Chondrocyte (in vitro differentiated cells): ENCODE measurements at regions not wholly inside any gene's neighbourhood (a gene's known extent, or its start where the extent isn't known, plus 50 kb on each side); places are given as distances from the start of the nearest gene placed in this dataset.
A peak's percentile ranks its signal among the peaks of the same experiment; 100 is the strongest.

Source experiments
- DNase-seq: peaks from one replicate; pipeline ENCODE4 v3.0.0; 2021; ENCODE audit warnings: mixed read lengths, low spot score
- H3K27ac Mint-ChIP-seq: one replicate; pipeline ENCODE4 v1.8.0; 2021; ENCODE audit warnings: mild to moderate bottlenecking, moderate library complexity, mixed read lengths; ENCODE audit not compliant: unreplicated experiment
- H3K27me3 Mint-ChIP-seq: 2 replicates; pipeline ENCODE4 v1.8.0; 2021; ENCODE audit warnings: low read depth, mixed read lengths
- H3K36me3 Mint-ChIP-seq: 2 replicates; pipeline ENCODE4 v1.8.0; 2021; ENCODE audit warnings: low read depth, mixed read lengths
- H3K4me1 Mint-ChIP-seq: 2 replicates; pipeline ENCODE4 v1.8.0; 2021; ENCODE audit warnings: low read depth, mild to moderate bottlenecking, mixed read lengths
- H3K4me3 Mint-ChIP-seq: one replicate; pipeline ENCODE4 v1.8.0; 2021; ENCODE audit warnings: mild to moderate bottlenecking, moderate library complexity, mixed read lengths; ENCODE audit not compliant: unreplicated experiment
- H3K9me3 Mint-ChIP-seq: 2 replicates; pipeline ENCODE4 v1.8.0; 2021; ENCODE audit warnings: low read depth, mixed read lengths
- CTCF ChIP-seq: fragments of 200-600 bp; sonication (generic); IDR thresholded peaks from 2 replicates; pipeline ENCODE4 v1.5.0; 2021; ENCODE audit warnings: antibody characterized with exemption, mild to moderate bottlenecking, moderate library complexity

- peaks cover 31% of the 10 kb centered on the region for H3K27me3 Mint-ChIP-seq
- H3K27ac Mint-ChIP-seq: peak overlapping the region; percentile 3
- DNase-seq: no peak
- H3K9me3 Mint-ChIP-seq: peaks cover 15% of the 10 kb centered on the region
- H3K36me3 Mint-ChIP-seq: peaks cover 7% of the 10 kb centered on the region
- no peak for TF ChIP-seq CTCF
- H3K4me1 Mint-ChIP-seq: peaks cover 16% of the 10 kb centered on the region
- H3K4me3 Mint-ChIP-seq: peak overlapping the region; percentile 8
These were observed 144.7 kb upstream of the IRX3 start for GRCh38 chr16:54431041-54431996.

DNA sequence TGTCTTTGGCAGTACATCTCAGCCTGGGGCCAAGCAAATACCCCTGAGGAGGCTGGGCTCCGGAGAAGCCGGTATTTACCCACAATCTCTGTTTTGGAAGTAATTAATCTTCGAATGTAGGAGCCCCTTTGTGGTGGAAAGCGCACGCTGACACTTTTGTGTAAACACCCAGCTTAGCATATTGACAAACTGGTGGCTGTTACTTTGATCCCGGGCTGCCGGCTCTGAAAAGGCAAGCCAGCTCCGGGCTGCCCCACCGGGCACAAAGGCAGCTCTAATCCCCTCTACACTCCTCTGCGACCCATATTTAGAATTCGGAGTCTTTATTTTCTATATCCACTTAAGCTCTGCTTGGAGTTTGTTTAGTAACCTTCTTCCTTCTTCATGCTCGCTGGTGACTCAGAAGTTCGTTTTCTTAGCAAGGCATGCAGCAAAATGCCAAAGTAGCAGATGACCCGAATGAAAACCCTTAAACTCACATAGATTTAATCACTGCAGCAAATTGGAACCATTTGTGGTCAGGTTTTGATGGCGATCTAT, 144.0 kb upstream of the IRX3 start:
- Mint-ChIP-seq H3K4me1 (peaks cover 16% of the 10 kb centered on the region), H3K9me3 (peaks cover 15% of the 10 kb centered on the region), H3K4me3 (peak overlapping the region; percentile 23), H3K27ac (peak overlapping the region; percentile 3), H3K36me3 (peaks cover 7% of the 10 kb centered on the region), H3K27me3 (peaks cover 35% of the 10 kb centered on the region)
- no peak for DNase-seq
- TF ChIP-seq CTCF: no peak

DNA sequence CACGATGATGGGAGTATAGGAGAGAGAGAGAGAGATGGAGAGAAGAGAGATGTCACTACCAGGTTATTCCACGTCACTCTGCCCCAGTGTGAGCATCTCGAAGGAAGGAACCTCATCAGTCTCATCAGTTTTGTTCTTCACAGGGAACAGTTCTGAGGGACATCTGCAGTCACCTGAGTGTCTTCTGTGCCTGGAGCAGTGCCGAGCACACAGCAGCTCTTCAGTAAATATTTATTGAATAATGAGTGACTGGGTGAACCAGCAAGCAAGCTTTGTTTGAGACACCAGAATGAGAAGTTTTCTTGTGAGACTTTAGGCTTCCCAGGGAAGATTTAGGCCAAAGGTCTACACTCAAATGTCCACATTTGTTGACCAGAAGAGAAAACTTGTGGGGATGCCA, 142.4 kb upstream of the IRX3 start:
- H3K27me3 Mint-ChIP-seq: peaks cover 40% of the 10 kb centered on the region
- H3K27ac Mint-ChIP-seq: no peak overlapping the region
- peaks cover 8% of the 10 kb centered on the region for H3K9me3 Mint-ChIP-seq
- peaks cover 4% of the 10 kb centered on the region for H3K36me3 Mint-ChIP-seq
- H3K4me1 Mint-ChIP-seq: peaks cover 16% of the 10 kb centered on the region
- DNase-seq: no peak
- no peak for TF ChIP-seq CTCF
- no peak overlapping the region for H3K4me3 Mint-ChIP-seq

GRCh38 chr16:54426553-54426849, 139.9 kb upstream of the IRX3 start:
- Mint-ChIP-seq H3K9me3 (peaks cover 8% of the 10 kb centered on the region), H3K27ac (no peak overlapping the region), H3K4me1 (peaks cover 15% of the 10 kb centered on the region), H3K27me3 (peaks cover 35% of the 10 kb centered on the region), H3K4me3 (no peak overlapping the region), H3K36me3 (peaks cover 4% of the 10 kb centered on the region)
- no peak for TF ChIP-seq CTCF
- no peak for DNase-seq

DNA sequence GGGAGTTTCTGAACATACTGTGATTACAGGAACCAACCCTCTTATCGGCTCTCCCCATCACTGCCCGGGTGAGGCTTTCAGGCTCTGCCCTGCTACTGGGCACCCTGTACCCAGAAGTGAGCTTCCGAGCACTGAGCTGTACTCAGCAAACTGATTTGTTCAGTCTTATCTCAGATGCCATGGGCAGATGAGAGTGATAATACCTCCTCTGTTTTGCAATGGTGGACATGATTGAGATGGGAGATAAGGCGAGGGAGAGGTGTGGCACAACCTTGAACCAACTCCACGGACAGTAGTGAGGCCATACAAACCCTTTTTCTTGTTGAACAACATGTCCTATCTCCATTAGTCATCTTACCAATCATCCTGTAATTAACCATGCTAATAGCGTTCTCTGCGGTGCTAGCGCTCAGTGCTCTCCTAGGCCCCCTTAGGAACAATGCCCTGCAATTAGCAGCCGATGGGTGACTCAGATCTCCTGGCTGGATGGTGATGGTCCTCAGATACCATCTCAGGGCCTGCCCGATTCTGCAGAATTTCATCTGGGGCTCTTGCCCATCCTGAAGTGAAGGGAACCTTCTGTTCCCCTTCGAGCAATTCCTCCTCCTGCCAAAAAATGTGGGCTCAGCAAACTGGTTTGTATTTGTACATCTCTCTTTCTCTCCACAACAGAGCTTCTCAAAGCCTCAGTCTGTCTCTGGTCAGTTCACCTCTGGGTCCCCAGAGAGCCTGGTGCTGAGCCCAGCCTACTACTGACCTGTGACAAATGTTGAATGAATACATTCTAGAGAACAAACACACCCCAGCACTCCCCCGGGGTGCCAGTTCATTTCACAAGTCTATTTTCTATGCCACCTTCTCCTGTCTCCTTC, 139.3 kb upstream of the IRX3 start:
- Mint-ChIP-seq H3K4me3 (no peak overlapping the region), H3K4me1 (peaks cover 9% of the 10 kb centered on the region)
- TF ChIP-seq CTCF: no peak

More for the DNA sequence above, 139.3 kb upstream of the IRX3 start:
- peaks cover 30% of the 10 kb centered on the region for H3K27me3 Mint-ChIP-seq
- peaks cover 8% of the 10 kb centered on the region for H3K9me3 Mint-ChIP-seq
- peaks cover 4% of the 10 kb centered on the region for H3K36me3 Mint-ChIP-seq
- H3K27ac Mint-ChIP-seq: no peak overlapping the region
- no peak for DNase-seq
